ENCODE measurements at regions not wholly inside any gene's neighbourhood (a gene's known extent, or its start where the extent isn't known, plus 50 kb on each side); places are given as distances from the start of the nearest gene placed in this dataset.
"Not testable (repeated sequence)": the region's sequence is repeated elsewhere in the genome, so short reads cannot be mapped to it uniquely, and the experiment has no call there.

DNA sequence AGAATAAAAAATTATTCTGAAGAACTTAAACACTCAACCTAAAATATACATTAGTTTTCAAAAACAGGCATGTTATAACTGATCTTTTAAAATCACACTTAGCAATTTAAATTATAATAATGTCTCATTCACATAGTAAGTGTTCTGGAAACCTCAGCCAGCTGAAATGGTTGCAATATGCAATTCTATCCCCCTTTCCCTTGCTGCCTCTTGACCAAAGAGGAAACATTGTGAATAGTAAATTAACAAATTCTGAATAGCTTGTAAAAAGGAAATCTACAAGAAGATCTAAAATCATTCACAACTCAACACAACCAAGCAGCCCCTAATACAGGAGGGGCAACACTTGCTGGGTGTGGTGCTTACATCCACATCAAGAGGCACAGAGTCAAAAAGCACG lies 431.9 kb downstream of the BCAT1 start:
- TF ChIP-seq CTCF (IDR thresholded peaks at IDR 0.05; ENCODE audit: extremely low read depth, insufficient read depth, missing control alignments), result no peak
- in situ Hi-C loops (cut with MboI; ENCODE audit: low pct_unique_long_range_greater_than_20kb, low sequenced_read_pairs, unreplicated experiment), result no loop called here
- no peak for DNase-seq (ENCODE audit: low spot score)

DNA sequence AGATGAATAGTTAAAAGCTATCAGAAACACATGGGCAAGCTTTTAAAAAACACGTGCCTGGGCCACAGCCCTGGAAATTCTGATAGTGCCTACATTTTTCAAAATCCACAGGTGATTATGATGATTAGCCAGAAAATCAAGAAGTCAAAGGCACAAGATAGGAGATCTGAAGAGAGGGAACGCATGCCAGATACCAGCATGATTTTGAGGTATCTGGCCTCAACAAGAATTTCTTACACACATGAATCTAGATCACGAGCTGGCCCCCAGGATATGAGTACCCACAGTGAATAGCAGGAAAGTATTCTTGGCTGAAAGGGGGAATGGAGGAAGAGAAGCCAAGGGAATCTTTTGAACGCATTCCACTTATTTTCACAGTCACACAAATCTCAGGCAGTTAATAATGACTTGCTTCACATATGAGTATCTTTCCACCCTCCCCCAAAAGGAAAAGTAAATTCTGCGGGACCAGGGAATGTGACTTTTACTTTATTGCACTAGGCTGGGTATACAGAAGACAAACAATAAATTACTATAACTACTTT lies 438.2 kb downstream of the BCAT1 start:
- in situ Hi-C loops (cut with MboI; ENCODE audit: low pct_unique_long_range_greater_than_20kb, low sequenced_read_pairs, unreplicated experiment), result no loop called here
- no peak for TF ChIP-seq CTCF (IDR thresholded peaks at IDR 0.05; ENCODE audit: extremely low read depth, insufficient read depth, missing control alignments)

DNA sequence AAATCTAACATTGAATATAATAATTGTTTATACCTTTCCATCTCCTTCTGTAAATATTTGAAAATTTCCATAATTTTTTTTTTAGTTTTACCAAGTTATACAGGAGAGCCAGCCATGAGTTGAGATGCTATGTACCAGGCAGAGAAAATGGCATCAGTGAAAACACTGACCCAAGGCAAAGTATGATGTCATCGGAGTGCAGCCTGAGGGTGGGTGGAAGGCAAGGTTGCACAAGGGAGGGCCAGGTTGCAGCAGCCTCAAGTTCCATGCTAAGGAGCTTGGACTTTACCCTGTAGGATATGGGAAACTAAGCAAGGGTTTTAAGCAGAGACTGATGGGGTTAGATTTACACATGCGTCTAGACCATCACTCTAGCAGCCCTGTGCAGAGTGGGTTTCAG lies 441.1 kb downstream of the BCAT1 start:
- no peak for TF ChIP-seq CTCF (IDR thresholded peaks at IDR 0.05; ENCODE audit: extremely low read depth, insufficient read depth, missing control alignments)
- in situ Hi-C loops (cut with MboI; ENCODE audit: low pct_unique_long_range_greater_than_20kb, low sequenced_read_pairs, unreplicated experiment), result no loop called here
- DNase-seq (ENCODE audit: low spot score), result no peak

More for the DNA sequence above, 438.2 kb downstream of the BCAT1 start:
- no peak for DNase-seq (ENCODE audit: low spot score)

DNA sequence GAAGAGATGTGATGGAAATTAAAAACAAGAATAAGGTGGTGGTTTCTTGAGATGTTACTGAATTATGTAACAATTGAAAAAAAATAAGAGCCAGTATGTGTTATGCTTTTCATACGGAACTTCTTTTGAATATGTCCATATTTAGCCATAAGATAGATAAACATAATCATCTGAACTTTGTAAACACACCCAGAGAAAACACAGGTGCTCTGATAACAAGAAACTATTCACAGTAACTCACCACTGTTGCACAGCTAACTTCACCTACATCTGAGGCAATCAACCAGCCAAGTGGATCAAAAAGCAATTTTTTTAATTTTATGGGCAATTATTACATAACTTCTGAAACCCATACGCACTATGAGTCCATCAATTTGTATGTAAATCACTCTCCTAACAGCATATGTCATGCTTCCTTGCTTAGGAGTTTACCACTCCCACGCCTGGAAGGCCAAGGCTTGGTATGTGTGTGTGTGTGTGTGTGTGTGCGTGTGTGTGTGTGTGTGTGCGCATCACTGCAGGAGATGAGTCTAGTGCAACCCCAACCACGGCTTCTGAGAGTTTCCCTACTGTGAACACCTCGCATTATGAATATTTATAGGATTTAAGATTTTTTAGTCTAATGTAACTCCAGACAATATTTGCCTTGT lies 443.4 kb downstream of the BCAT1 start:
- no peak for TF ChIP-seq CTCF (IDR thresholded peaks at IDR 0.05; ENCODE audit: extremely low read depth, insufficient read depth, missing control alignments)
- no peak for DNase-seq (ENCODE audit: low spot score)
- in situ Hi-C loops (cut with MboI; ENCODE audit: low pct_unique_long_range_greater_than_20kb, low sequenced_read_pairs, unreplicated experiment), result no loop called here

DNA sequence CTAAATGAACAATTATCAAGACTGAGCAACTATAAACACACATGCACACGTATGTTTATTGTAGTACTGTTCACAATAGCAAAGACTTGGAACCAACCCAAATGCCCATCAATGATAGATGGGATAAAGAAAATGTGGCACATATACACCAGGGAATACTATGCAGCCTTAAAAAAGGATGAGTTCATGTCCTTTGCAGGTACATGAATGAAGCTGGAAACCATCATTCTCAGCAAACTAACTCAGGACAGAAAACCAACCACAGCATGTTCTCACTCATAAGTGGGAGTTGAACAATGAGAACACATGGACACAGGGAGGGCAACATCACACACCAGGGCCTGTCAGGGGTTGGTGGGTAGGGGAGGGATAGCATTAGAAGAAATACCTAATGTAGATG lies 445.4 kb downstream of the BCAT1 start:
- in situ Hi-C loops (cut with MboI; ENCODE audit: low pct_unique_long_range_greater_than_20kb, low sequenced_read_pairs, unreplicated experiment); DNase-seq (ENCODE audit: low spot score): not testable (repeated sequence)

DNA sequence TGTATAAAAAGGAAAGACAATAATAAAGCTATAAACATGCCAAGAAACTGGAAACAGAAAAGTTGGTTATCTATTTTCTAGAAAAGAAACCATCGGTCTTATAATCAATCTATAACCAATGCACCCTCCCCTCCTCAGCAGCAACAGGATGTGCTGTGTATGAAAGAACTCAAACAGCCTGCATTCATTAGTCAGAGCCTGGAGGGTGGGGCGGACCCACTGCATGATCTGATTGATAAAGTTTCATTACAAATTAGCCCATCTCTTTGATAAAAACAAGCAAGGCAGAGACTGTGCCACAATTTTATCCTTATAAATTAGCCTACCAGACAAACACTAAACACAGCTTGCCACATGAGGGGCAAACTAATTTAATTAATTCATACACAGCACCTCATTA lies 448.1 kb downstream of the BCAT1 start:
- no peak for TF ChIP-seq CTCF (IDR thresholded peaks at IDR 0.05; ENCODE audit: extremely low read depth, insufficient read depth, missing control alignments)
- in situ Hi-C loops (cut with MboI; ENCODE audit: low pct_unique_long_range_greater_than_20kb, low sequenced_read_pairs, unreplicated experiment), result no loop called here
- no peak for DNase-seq (ENCODE audit: low spot score)

DNA sequence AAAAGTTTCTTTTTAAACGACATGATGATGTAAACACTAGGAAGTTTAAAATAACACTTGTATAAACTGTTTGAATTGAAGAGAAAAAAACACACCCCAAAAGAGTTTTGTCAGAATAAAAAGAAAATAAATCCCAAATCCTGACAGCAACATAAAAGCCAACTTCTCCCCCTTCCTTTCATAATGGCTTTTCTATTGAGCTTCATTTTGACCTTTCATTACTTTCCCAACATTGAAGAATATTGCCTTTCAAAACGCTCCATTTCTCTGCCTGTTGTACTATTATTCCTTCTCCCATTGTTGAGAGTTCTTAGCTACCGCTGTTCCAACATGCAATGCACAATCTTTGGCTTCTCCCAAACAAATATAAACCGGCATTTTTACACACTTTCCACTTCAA lies 448.5 kb downstream of the BCAT1 start:
- in situ Hi-C loops (cut with MboI; ENCODE audit: low pct_unique_long_range_greater_than_20kb, low sequenced_read_pairs, unreplicated experiment), result no loop called here
- no peak for TF ChIP-seq CTCF (IDR thresholded peaks at IDR 0.05; ENCODE audit: extremely low read depth, insufficient read depth, missing control alignments)

More for the DNA sequence above, 448.5 kb downstream of the BCAT1 start:
- DNase-seq (ENCODE audit: low spot score), result no peak

All from GM13977 (cell line).